Suprapubic skin (tissue), 3 donors: ENCODE measurements at regions not wholly inside any gene's neighbourhood (a gene's known extent, or its start where the extent isn't known, plus 50 kb on each side); places are given as distances from the start of the nearest gene placed in this dataset.

ENCODE experiments used
- CTCF ChIP-seq, 2 donors: fragments of 200-600 bp in 1 of 2; fragments of 450-650 bp in 1 of 2; sonication (generic) in 1 of 2; IDR thresholded peaks; one replicate each; pipeline ENCODE4 v1.5.1; 2016 to 2019; ENCODE audit warnings: antibody characterized with exemption in 2 of 2, mild to moderate bottlenecking in 1 of 2, moderate library complexity in 1 of 2
- EP300 ChIP-seq: sonication (generic); formaldehyde crosslinking; IDR thresholded peaks from one replicate; pipeline ENCODE4 v1.6.1; 2017; ENCODE audit warnings: antibody characterized with exemption
- POLR2A ChIP-seq, 2 donors: fragments of 450-650 bp; IDR thresholded peaks; one replicate each; pipeline ENCODE4 v1.6.1; 2017; ENCODE audit warnings: antibody characterized with exemption in 2 of 2, mild to moderate bottlenecking in 2 of 2, moderate library complexity in 2 of 2

- TF ChIP-seq CTCF (IDR thresholded peaks at IDR 0.05) = no peak
- TF ChIP-seq EP300 = no peak
- no peak for TF ChIP-seq POLR2A (IDR thresholded peaks at IDR 0.05)
Measured at GRCh38 chr7:110076194-110076593, 1014.7 kb upstream of the LRRN3 start.
